ENCODE measurements at regions not wholly inside any gene's neighbourhood (a gene's known extent, or its start where the extent isn't known, plus 50 kb on each side); places are given as distances from the start of the nearest gene placed in this dataset.

DNA sequence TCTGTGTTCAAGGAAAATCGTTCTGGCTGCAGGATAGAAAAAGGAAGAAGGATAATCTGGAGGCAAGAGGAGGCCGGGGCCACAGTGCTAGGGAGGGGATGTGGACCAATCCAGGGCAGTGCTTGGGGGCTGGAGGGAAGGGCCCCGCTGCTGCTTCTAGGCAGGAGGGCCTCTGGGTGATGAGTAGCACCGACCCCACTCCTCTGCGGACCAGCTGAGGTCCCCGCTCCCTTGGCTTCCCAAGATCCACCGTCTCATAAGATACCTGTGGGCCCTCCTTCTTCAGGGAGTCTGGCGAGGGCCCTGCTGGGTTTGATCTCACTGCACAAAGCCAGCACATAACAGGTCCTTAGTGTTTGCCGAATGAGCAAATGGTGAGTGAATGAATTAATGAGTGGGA is 93.5 kb upstream of the MVB12B start:
- ChIA-PET CTCF (no interaction called here), POLR2A (no interaction called here)
- H3K9me3 ChIP-seq (ENCODE audit: control insufficient read depth, insufficient read depth, low read length), result peaks cover 5% of the 10 kb centered on the region; the same call in 1 of the 2 replicates
- no peak overlapping the region for H3K27ac ChIP-seq (ENCODE audit: low read depth, low read length)
- TF ChIP-seq, protein P1, sequence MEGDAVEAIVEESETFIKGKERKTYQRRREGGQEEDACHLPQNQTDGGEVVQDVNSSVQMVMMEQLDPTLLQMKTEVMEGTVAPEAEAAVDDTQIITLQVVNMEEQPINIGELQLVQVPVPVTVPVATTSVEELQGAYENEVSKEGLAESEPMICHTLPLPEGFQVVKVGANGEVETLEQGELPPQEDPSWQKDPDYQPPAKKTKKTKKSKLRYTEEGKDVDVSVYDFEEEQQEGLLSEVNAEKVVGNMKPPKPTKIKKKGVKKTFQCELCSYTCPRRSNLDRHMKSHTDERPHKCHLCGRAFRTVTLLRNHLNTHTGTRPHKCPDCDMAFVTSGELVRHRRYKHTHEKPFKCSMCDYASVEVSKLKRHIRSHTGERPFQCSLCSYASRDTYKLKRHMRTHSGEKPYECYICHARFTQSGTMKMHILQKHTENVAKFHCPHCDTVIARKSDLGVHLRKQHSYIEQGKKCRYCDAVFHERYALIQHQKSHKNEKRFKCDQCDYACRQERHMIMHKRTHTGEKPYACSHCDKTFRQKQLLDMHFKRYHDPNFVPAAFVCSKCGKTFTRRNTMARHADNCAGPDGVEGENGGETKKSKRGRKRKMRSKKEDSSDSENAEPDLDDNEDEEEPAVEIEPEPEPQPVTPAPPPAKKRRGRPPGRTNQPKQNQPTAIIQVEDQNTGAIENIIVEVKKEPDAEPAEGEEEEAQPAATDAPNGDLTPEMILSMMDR (IDR thresholded peaks at IDR 0.05; ENCODE audit: low read depth, low read length), result no peak
- H3K27me3 ChIP-seq (ENCODE audit: control insufficient read depth, insufficient read depth, low read length), result peaks cover 11% of the 10 kb centered on the region
- DNase-seq (ENCODE audit: low read depth, low spot score), result no peak
- no peak overlapping the region for H3K4me3 ChIP-seq (ENCODE audit: low read depth, low read length)

DNA sequence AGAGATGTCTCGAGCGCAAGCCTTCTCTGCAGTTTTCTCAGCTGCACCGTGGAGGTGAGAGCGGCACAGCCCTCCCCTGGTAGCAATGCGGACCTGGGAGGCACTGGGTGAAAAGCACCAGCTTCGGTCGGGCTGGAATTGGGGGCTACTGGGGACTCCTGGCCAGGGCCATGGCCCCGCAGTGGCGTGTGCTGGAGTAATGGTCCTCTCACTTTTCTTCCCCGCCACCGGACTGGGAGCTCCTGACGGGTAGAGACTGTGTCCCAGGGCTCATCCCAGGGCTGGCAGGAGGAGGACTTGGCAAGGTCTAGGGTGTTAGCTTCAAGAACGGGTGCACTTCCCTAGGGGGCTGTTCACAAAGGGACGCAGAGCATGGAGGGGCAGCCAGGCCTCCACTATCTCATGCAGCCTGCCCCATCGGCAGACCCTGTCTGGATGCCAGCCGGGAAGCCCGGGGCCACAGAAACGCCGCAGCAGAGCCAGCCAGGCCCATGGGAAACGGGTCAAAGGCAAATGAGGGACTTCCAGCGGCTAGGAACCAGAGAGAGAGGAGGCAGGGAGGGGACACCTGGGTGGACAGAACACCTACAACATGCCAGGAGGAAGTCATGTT is 92.6 kb upstream of the MVB12B start:
- ChIA-PET CTCF (no interaction called here), POLR2A (no interaction called here)
- peaks cover 5% of the 10 kb centered on the region; the same call in 1 of the 2 replicates for H3K9me3 ChIP-seq (ENCODE audit: control insufficient read depth, insufficient read depth, low read length)
- DNase-seq (ENCODE audit: low read depth, low spot score), result no peak
- no peak overlapping the region for H3K27ac ChIP-seq (ENCODE audit: low read depth, low read length)
- no peak overlapping the region for H3K4me3 ChIP-seq (ENCODE audit: low read depth, low read length)
- peaks cover 12% of the 10 kb centered on the region for H3K27me3 ChIP-seq (ENCODE audit: control insufficient read depth, insufficient read depth, low read length)
- TF ChIP-seq, protein P1 (IDR thresholded peaks at IDR 0.05; ENCODE audit: low read depth, low read length), result no peak

DNA sequence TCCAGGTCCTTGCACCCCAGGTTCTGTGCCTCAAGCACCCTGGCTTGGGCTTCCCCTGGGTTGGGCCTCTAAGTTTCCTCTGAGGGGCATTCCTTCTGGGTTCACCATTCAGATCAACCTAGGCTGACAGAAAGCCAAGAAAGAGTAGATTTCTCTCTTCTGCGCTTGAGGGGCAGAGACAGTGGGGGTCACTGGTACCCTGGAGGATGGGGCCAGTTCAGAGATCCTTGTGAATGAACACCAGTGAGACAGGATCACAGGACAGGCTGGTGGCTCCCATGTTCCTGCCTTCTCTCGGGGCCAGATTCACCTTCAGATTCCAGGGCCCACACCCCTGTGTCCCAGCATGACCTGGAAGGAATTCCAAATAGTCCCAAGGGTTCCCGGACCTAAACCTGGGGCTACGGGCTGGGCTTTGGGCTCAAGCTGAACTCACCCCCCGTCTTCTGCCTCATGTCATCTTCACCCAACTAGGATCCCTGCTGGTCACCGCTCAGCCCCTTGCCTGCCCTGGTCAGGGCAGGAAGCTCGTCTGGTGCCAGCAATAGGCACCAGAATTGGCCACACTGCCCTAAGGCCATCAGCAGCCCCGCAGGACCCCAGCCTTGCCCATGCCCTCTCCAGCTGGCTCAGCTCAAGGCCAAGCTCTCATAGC is 91.8 kb upstream of the MVB12B start:
- TF ChIP-seq, protein P1 (IDR thresholded peaks at IDR 0.05; ENCODE audit: low read depth, low read length), result no peak
- peaks cover 10% of the 10 kb centered on the region for H3K27me3 ChIP-seq (ENCODE audit: control insufficient read depth, insufficient read depth, low read length)
- DNase-seq (ENCODE audit: low read depth, low spot score), result no peak
- H3K9me3 ChIP-seq (ENCODE audit: control insufficient read depth, insufficient read depth, low read length), result peaks cover 5% of the 10 kb centered on the region; the same call in 1 of the 2 replicates
- ChIA-PET CTCF (no interaction called here), POLR2A (no interaction called here)
- no peak overlapping the region for H3K27ac ChIP-seq (ENCODE audit: low read depth, low read length)
- H3K4me3 ChIP-seq (ENCODE audit: low read depth, low read length), result no peak overlapping the region

GRCh38 chr9:126235336-126236243 is 91.0 kb upstream of the MVB12B start:
- ChIA-PET POLR2A (no interaction called here), CTCF (no interaction called here)

More at GRCh38 chr9:126235336-126236243, 91.0 kb upstream of the MVB12B start:
- peaks cover 5% of the 10 kb centered on the region; the same call in 1 of the 2 replicates for H3K9me3 ChIP-seq (ENCODE audit: control insufficient read depth, insufficient read depth, low read length)
- TF ChIP-seq, protein P1 (IDR thresholded peaks at IDR 0.05; ENCODE audit: low read depth, low read length), result no peak
- no peak overlapping the region for H3K27ac ChIP-seq (ENCODE audit: low read depth, low read length)
- H3K4me3 ChIP-seq (ENCODE audit: low read depth, low read length), result no peak overlapping the region
- peaks cover 10% of the 10 kb centered on the region for H3K27me3 ChIP-seq (ENCODE audit: control insufficient read depth, insufficient read depth, low read length)
- no peak for DNase-seq (ENCODE audit: low read depth, low spot score)

All from AG04450 (cell line).